CD14-positive monocyte (primary cell): ENCODE measurements at regions not wholly inside any gene's neighbourhood (a gene's known extent, or its start where the extent isn't known, plus 50 kb on each side); places are given as distances from the start of the nearest gene placed in this dataset.

Experiments
- DNase-seq, 3 donors: peaks; one replicate each; pipeline ENCODE4 v3.0.0-alpha.2; 2011 to 2022
- H2AFZ ChIP-seq: 2 replicates; pipeline ENCODE4 v1.6.0; 2012; ENCODE audit warnings: mild to moderate bottlenecking, low read depth, low read length, inconsistent platforms; ENCODE audit not compliant: insufficient read depth, poor library complexity, severe bottlenecking
- H3K27ac ChIP-seq, 2 donors: 1 replicate in 1 of 2; 2 replicates in 1 of 2; pipeline ENCODE4 v1.5.1; 2012 to 2013; ENCODE audit warnings: low read length in 2 of 2, control low read depth in 1 of 2, inconsistent platforms in 1 of 2, low read depth in 1 of 2, mild to moderate bottlenecking in 1 of 2
- H3K27me3 ChIP-seq, 2 donors: one replicate each; pipeline versions ENCODE4 v1.6.0 to v1.6.1; 2011 to 2013; ENCODE audit warnings: low read length in 2 of 2; ENCODE audit not compliant: control insufficient read depth in 2 of 2, insufficient read depth in 2 of 2
- H3K36me3 ChIP-seq, 2 donors: replicated peaks in 1 of 2; 1 replicate in 1 of 2; 2 replicates in 1 of 2; pipeline versions ENCODE4 v1.5.1 to v1.6.1; 2012 to 2013; ENCODE audit warnings: low read length in 2 of 2, control low read depth in 1 of 2, inconsistent platforms in 1 of 2, mild to moderate bottlenecking in 1 of 2; ENCODE audit not compliant: insufficient read depth in 2 of 2, control insufficient read depth in 1 of 2
- H3K4me1 ChIP-seq, 2 donors: 1 replicate in 1 of 2; 2 replicates in 1 of 2; pipeline versions ENCODE4 v1.5.1 to v1.6.1; 2012 to 2013; ENCODE audit warnings: low read length in 2 of 2, control low read depth in 1 of 2, inconsistent platforms in 1 of 2, mild to moderate bottlenecking in 1 of 2, moderate library complexity in 1 of 2; ENCODE audit not compliant: insufficient read depth in 2 of 2, control insufficient read depth in 1 of 2
- H3K4me2 ChIP-seq: replicated peaks from 2 replicates; pipeline ENCODE3; 2012; ENCODE audit warnings: low read length, moderate library complexity, mild to moderate bottlenecking; ENCODE audit not compliant: poor library complexity, severe bottlenecking; ENCODE audit errors: extremely low read depth
- H3K4me3 ChIP-seq, 3 experiments: fragments of 200-600 bp in 1 of 3; sonication (generic) in 1 of 3; replicated peaks in 1 of 3; 1 replicate in 2 of 3; 2 replicates in 1 of 3; pipeline ENCODE4 v1.5.1; 2011 to 2013; ENCODE audit warnings: low read length in 3 of 3, mild to moderate bottlenecking in 3 of 3, control low read depth in 2 of 3, low read depth in 2 of 3, inconsistent platforms in 1 of 3, moderate library complexity in 1 of 3
- H3K79me2 ChIP-seq: 2 replicates; pipeline ENCODE4 v1.6.0; 2012; ENCODE audit warnings: mild to moderate bottlenecking, control low read depth, inconsistent platforms, low read length, moderate library complexity; ENCODE audit not compliant: insufficient read depth
- H3K9ac ChIP-seq: 2 replicates; pipeline ENCODE4 v1.6.0; 2017; ENCODE audit warnings: low read length, mild to moderate bottlenecking; ENCODE audit not compliant: insufficient read depth, poor library complexity, severe bottlenecking
- H3K9me3 ChIP-seq, 2 donors: replicated peaks in 1 of 2; 1 replicate in 1 of 2; 2 replicates in 1 of 2; pipeline versions ENCODE4 v1.5.1 to v1.6.1; 2012 to 2013; ENCODE audit warnings: low read length in 2 of 2, control low read depth in 1 of 2; ENCODE audit not compliant: control insufficient read depth in 1 of 2, insufficient read depth in 1 of 2
- H4K20me1 ChIP-seq: 2 replicates; pipeline ENCODE4 v1.6.0; 2012; ENCODE audit warnings: mild to moderate bottlenecking, low read length, control low read depth, moderate library complexity; ENCODE audit not compliant: insufficient read depth
- H3K27ac Mint-ChIP-seq, 7 donors: one replicate each; pipeline ENCODE4 v1.8.0; 2020; ENCODE audit warnings: mild to moderate bottlenecking in 7 of 7, mixed read lengths in 7 of 7, moderate library complexity in 6 of 7, inconsistent platforms in 2 of 7
- H3K27me3 Mint-ChIP-seq, 3 donors: one replicate each; pipeline ENCODE4 v1.8.0; 2021 to 2022; ENCODE audit warnings: low read depth in 3 of 3, mild to moderate bottlenecking in 3 of 3, mixed read lengths in 3 of 3, moderate library complexity in 3 of 3, inconsistent platforms in 1 of 3
- H3K36me3 Mint-ChIP-seq, 2 donors: one replicate each; pipeline ENCODE4 v1.8.0; 2020; ENCODE audit warnings: mixed read lengths in 2 of 2, inconsistent platforms in 1 of 2, mild to moderate bottlenecking in 1 of 2
- H3K4me1 Mint-ChIP-seq: one replicate; pipeline ENCODE4 v1.8.0; 2020; ENCODE audit warnings: mild to moderate bottlenecking, mixed read lengths
- H3K4me3 Mint-ChIP-seq, 2 donors: one replicate each; pipeline ENCODE4 v1.8.0; 2020; ENCODE audit warnings: mild to moderate bottlenecking in 2 of 2, mixed read lengths in 2 of 2, moderate library complexity in 1 of 2
- H3K9me3 Mint-ChIP-seq, 7 donors: one replicate each; pipeline ENCODE4 v1.8.0; 2020 to 2022; ENCODE audit warnings: mixed read lengths in 7 of 7, mild to moderate bottlenecking in 6 of 7, moderate library complexity in 6 of 7, inconsistent platforms in 2 of 7
- WGBS: methylation state at CpG from one replicate; pipeline ENCODE4 v1.1.5; 2013; ENCODE audit warnings: missing lambda C conversion rate; ENCODE audit not compliant: insufficient coverage; 5-methylcytosine and 5-hydroxymethylcytosine counted together
- intact Hi-C, 2 donors: fragments of 100-400 bp; cut with micrococcal nuclease; formaldehyde crosslinking; loops; one replicate each; pipeline versions ENCODE4 v1.15.0 to v1.15.1; 2023
- TF ChIP-seq, protein P1 (sequence below): fragments of 200-600 bp; IDR thresholded peaks from one replicate; pipeline ENCODE4 v1.8.0; 2022; ENCODE audit warnings: antibody characterized with exemption, mild to moderate bottlenecking

DNA sequence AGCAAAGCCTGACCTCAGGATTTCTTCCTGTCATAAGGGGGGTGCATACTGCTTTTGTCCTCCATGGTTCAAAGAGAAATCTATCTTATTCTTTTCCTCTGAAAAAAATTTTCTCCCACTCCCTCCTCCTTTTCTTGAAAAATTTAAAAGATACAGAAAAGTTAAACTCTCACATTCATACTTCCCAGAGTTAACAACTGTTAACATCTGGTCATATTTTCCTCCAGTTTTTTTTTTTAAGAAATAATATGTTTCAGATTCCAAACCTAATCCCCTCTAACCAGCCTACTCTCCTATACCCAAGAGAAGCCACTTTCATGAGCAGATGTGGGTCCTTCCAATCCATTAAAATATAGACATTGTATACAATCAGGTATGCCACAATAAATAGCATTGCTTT lies 378.9 kb upstream of the HNRNPA3 start:
- Histone ChIP-seq H3K36me3 (no peaks in the 10 kb centered on the region), H3K4me3 (no peak overlapping the region), H3K4me2 (no peak overlapping the region), H3K9ac (no peak overlapping the region), H3K27ac (no peak overlapping the region), H3K9me3 (no peaks in the 10 kb centered on the region), H3K27me3 (no peaks in the 10 kb centered on the region), H2AFZ (no peak overlapping the region), H3K79me2 (no peaks in the 10 kb centered on the region), H4K20me1 (no peaks in the 10 kb centered on the region), H3K4me1 (no peaks in the 10 kb centered on the region)
- intact Hi-C loops = no loop called here
- peaks cover 0 to 4% (median 2%) of the 10 kb centered on the region in 3 donors for H3K27me3 Mint-ChIP-seq
- no peaks in the 10 kb centered on the region for H3K4me1 Mint-ChIP-seq
- H3K36me3 Mint-ChIP-seq = no peaks in the 10 kb centered on the region
- H3K9me3 Mint-ChIP-seq = peaks cover 0 to 2% (median 0%) of the 10 kb centered on the region in 7 donors
- DNase-seq = no peak
- TF ChIP-seq, protein P1, sequence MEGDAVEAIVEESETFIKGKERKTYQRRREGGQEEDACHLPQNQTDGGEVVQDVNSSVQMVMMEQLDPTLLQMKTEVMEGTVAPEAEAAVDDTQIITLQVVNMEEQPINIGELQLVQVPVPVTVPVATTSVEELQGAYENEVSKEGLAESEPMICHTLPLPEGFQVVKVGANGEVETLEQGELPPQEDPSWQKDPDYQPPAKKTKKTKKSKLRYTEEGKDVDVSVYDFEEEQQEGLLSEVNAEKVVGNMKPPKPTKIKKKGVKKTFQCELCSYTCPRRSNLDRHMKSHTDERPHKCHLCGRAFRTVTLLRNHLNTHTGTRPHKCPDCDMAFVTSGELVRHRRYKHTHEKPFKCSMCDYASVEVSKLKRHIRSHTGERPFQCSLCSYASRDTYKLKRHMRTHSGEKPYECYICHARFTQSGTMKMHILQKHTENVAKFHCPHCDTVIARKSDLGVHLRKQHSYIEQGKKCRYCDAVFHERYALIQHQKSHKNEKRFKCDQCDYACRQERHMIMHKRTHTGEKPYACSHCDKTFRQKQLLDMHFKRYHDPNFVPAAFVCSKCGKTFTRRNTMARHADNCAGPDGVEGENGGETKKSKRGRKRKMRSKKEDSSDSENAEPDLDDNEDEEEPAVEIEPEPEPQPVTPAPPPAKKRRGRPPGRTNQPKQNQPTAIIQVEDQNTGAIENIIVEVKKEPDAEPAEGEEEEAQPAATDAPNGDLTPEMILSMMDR = no peak
- no peak overlapping the region for H3K27ac Mint-ChIP-seq
- H3K4me3 Mint-ChIP-seq = no peak overlapping the region

DNA sequence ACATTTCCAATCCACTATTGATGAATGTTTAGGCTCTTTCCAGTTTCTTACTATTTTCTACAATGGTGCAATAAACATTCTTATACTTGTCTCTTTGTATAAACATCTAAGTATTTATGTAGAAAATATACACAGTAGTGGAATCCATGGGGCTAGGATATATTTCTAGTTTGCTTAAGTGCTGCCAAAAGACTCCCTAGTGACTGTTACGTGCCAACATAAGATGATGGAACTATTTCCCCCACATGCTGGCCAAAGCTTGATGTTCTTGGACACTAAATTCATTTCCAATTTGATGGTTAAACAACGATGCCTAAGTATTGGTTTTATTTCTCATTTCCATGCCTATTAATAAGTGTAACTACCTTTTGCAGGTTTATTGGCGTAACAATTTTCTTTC lies 378.4 kb upstream of the HNRNPA3 start:
- TF ChIP-seq, protein P1 = no peak
- H3K4me1 ChIP-seq = no peaks in the 10 kb centered on the region
- H3K36me3 Mint-ChIP-seq = no peaks in the 10 kb centered on the region
- intact Hi-C loops = no loop called here
- H3K79me2 ChIP-seq = no peaks in the 10 kb centered on the region
- peaks cover 0 to 6% (median 2%) of the 10 kb centered on the region in 3 donors for H3K27me3 Mint-ChIP-seq
- H4K20me1 ChIP-seq = no peaks in the 10 kb centered on the region
- H3K9ac ChIP-seq = no peak overlapping the region
- H2AFZ ChIP-seq = no peak overlapping the region
- H3K27ac Mint-ChIP-seq = no peak overlapping the region
- H3K9me3 Mint-ChIP-seq = peaks cover 0 to 2% (median 0%) of the 10 kb centered on the region in 7 donors
- no peaks in the 10 kb centered on the region for H3K27me3 ChIP-seq
- no CpG with 5 or more reads among the region's 3 CpGs for WGBS
- H3K4me3 ChIP-seq = no peak overlapping the region
- no peak overlapping the region for H3K4me3 Mint-ChIP-seq
- H3K27ac ChIP-seq = no peak overlapping the region
- DNase-seq = no peak
- H3K36me3 ChIP-seq = no peaks in the 10 kb centered on the region
- H3K9me3 ChIP-seq = no peaks in the 10 kb centered on the region
- no peak overlapping the region for H3K4me2 ChIP-seq
- no peaks in the 10 kb centered on the region for H3K4me1 Mint-ChIP-seq
